ENCODE measurements at regions not wholly inside any gene's neighbourhood (a gene's known extent, or its start where the extent isn't known, plus 50 kb on each side); places are given as distances from the start of the nearest gene placed in this dataset.
"Not testable (repeated sequence)": the region's sequence is repeated elsewhere in the genome, so short reads cannot be mapped to it uniquely, and the experiment has no call there.

DNA sequence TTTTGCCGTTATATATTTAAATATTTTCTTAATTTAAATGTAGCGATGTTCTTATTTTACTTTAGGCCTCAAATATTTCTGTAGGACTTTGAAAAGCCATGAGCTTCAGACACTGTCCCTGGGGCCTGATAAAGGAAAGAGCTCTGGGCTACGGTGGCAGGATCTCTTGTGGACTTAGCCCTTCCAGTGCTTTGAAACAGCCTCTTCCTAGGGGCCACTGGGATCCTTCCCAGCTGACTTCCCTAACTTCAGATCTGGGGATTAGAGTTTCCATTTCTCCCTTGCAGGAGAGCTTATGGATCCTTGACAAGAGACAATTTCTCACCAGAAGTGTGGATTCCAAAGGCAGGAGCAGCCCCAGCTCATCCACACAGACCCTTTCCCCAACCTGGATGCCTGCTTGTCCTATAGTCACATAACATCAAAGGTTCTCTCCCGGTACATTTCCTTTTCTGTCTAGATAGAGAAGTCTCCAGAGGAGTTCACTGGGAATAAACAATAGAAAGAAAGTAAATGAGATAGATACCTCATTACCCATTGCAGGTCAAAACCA, 221.4 kb downstream of the TTC6 start:
- Histone ChIP-seq H3K27ac (no peak overlapping the region), H3K4me3 (no peak overlapping the region), H3K27me3 (ENCODE audit: low read depth) (no peaks in the 10 kb centered on the region), H3K9me3 (no peaks in the 10 kb centered on the region), H3K36me3 (no peaks in the 10 kb centered on the region), H3K4me1 (no peaks in the 10 kb centered on the region)
- ATAC-seq (no peak), DNase-seq (no peak)
- TF ChIP-seq, protein P1, sequence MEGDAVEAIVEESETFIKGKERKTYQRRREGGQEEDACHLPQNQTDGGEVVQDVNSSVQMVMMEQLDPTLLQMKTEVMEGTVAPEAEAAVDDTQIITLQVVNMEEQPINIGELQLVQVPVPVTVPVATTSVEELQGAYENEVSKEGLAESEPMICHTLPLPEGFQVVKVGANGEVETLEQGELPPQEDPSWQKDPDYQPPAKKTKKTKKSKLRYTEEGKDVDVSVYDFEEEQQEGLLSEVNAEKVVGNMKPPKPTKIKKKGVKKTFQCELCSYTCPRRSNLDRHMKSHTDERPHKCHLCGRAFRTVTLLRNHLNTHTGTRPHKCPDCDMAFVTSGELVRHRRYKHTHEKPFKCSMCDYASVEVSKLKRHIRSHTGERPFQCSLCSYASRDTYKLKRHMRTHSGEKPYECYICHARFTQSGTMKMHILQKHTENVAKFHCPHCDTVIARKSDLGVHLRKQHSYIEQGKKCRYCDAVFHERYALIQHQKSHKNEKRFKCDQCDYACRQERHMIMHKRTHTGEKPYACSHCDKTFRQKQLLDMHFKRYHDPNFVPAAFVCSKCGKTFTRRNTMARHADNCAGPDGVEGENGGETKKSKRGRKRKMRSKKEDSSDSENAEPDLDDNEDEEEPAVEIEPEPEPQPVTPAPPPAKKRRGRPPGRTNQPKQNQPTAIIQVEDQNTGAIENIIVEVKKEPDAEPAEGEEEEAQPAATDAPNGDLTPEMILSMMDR (IDR thresholded peaks at IDR 0.05) = no peak
- intact Hi-C loops (cut with DNase I) = no loop called here

DNA sequence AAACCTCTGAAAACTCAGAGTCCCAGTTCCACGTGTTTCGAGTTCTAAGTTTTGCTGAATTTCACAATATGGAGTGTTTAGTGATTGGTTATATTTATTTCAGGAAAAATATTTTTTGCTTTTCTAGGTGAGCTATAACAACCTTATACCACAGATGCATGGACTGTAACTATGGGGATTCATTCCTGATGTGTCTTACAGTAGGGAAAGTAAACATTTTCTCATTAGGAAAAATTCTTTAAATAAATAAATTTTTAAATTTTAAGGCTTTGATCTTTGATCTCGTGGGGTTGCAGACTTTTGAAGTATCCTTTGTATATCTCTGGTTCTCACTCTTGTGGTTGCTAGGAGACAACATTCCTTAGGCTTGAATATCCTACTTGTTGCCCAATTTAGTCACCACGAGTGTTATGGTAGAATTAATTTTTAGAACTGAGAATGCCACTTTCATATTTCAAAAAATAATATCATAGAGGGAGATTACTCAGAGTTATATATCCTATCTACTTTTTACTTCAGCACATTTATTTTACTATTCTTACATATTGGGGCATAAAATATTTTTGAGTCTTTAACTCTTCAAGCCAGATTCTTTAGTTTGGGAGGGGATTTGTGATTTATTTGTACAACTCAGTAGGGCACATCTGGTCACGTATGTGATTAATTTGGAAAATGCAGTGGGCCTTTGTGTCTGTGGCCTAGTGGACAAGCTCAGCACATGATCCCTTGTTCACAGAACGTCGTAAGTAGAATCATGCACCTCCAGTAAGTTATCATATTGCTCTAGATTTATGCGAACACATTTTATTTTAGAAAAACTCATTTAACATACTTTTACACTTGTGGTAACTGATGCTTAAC, 224.0 kb downstream of the TTC6 start:
- ATAC-seq = peak; percentile 59 to 84
- no peak overlapping the region for H3K4me3 ChIP-seq
- H3K36me3 ChIP-seq = no peaks in the 10 kb centered on the region
- H3K27ac ChIP-seq = no peak overlapping the region
- no peaks in the 10 kb centered on the region for H3K4me1 ChIP-seq
- no peaks in the 10 kb centered on the region for H3K9me3 ChIP-seq
- no peak for DNase-seq
- H3K27me3 ChIP-seq (ENCODE audit: low read depth) = no peaks in the 10 kb centered on the region
- intact Hi-C loops (cut with DNase I) = no loop called here
- TF ChIP-seq, protein P1 (IDR thresholded peaks at IDR 0.05) = no peak

DNA sequence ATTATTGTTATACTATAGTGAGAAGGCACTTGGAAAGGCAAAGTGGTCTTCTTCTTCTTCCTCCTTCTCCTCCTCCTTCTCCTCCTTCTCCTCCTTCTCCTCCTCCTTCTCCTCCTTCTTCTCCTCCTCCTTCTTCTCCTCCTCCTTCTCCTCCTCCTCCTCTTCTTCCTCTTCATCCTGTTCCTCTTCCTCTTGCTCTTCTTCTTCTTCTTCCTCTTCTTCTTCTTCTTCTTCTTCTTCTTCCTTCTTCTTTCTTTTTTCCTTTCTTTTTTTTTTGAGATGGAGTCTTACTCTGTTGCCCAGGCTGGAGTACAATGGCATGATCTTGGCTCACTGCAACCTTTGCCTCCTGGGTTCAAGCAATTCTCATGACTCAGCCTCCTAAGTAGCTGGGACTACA, 225.4 kb downstream of the TTC6 start:
- H3K27me3 ChIP-seq (ENCODE audit: low read depth); intact Hi-C loops (cut with DNase I); H3K9me3 ChIP-seq; ATAC-seq; H3K27ac ChIP-seq; DNase-seq; H3K4me1 ChIP-seq; H3K4me3 ChIP-seq; H3K36me3 ChIP-seq: not testable (repeated sequence)

DNA sequence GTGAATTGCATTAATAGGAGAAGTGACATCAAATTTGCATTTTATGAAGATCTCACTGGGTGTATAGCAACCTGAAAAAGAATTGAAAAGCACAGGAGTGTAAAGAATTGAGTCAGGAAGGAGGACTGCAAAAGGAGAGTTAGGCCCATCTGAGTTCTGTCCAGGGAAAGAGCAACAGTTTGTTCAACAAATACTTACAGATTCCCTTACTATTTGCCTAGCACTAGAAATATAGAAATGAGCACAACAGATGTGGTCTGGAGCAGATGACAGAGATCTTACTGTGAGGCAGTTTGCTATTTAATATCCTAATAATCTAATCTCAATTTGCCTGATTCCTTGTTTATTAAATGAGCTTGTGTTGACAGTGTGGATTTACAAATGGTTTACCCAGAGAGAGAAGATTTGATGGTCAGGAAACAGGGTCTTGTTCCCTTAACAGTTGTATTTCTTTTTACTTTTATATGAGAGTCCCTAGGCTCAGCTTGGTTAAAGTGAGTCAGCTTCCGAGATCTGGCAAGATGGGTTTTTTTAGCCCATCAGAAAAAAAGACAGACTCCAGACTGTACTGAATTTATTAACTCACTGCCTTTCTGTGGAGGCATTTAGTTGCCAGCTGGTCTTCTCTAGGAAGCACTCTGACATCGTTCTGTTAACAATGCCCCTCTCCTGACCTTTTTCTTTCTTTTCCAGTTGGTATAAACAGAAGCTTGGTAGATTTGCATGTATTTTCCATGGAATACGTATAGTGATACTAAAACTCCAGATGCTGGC, 229.7 kb downstream of the TTC6 start:
- Histone ChIP-seq H3K4me3 (no peak overlapping the region), H3K27ac (no peak overlapping the region), H3K4me1 (no peaks in the 10 kb centered on the region), H3K27me3 (ENCODE audit: low read depth) (no peaks in the 10 kb centered on the region), H3K9me3 (no peaks in the 10 kb centered on the region), H3K36me3 (no peaks in the 10 kb centered on the region)
- intact Hi-C loops (cut with DNase I) = no loop called here
- ATAC-seq = peak in 1 of 2 donors; percentile 71
- TF ChIP-seq, protein P1 (IDR thresholded peaks at IDR 0.05) = no peak
- no peak for DNase-seq

DNA sequence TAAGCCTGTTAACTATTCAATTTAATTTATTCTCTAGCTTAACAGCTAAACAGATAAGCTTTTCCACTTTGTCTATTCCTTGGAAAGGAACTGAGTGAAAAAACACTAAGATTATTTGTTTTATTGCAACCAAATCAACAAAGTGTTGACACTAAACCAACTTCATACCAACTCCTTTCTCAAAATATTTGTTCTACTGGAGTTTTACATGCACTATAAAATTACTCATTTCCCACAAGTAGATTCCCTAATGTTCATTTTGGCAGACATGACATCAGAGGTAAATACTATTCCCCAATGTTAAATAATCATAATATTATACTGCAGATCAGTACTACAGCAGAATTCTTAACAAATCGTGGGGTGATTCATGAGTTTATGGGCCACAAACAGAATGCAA, 231.4 kb downstream of the TTC6 start:
- Histone ChIP-seq H3K27me3 (ENCODE audit: low read depth) (no peaks in the 10 kb centered on the region), H3K36me3 (no peaks in the 10 kb centered on the region), H3K27ac (no peak overlapping the region), H3K4me3 (no peak overlapping the region), H3K4me1 (no peaks in the 10 kb centered on the region), H3K9me3 (peaks cover 3% of the 10 kb centered on the region)
- intact Hi-C loops (cut with DNase I) = no loop called here
- ATAC-seq (peak in 1 of 2 donors; percentile 45), DNase-seq (no peak)
- TF ChIP-seq, protein P1 (IDR thresholded peaks at IDR 0.05) = no peak

Data from lower lobe of right lung (tissue), 2 donors.